ENCODE measurements at regions not wholly inside any gene's neighbourhood (a gene's known extent, or its start where the extent isn't known, plus 50 kb on each side); places are given as distances from the start of the nearest gene placed in this dataset.
A peak's percentile ranks its signal among the peaks of the same experiment; 100 is the strongest.

DNA sequence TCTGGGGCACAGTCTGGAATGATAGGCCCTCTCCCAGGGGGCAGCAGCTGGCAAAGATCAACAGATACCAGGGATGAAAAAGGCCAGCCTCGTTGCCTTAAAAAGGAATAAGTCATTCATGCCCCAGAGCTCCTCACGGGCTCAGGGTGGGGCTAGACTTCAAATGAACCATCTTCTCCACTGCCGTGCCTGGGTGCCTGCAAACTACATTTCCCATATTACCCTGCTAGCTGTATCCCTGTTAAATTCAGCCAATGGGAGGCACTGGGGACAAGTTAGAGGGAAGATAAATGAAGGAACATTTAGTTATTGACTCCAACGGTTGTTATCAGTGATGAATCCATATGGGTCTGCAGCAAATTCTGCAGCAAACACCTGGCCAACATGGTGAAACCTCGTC lies 101.2 kb upstream of the CYYR1 start:
- Mint-ChIP-seq H3K27me3 (ENCODE audit: low read depth) (no peaks in the 10 kb centered on the region; the same call in 1 of the 2 replicates), H3K4me1 (no peaks in the 10 kb centered on the region), H3K9me3 (peaks cover 13% of the 10 kb centered on the region), H3K4me3 (no peak overlapping the region), H3K27ac (no peak overlapping the region), H3K36me3 (no peaks in the 10 kb centered on the region)
- TF ChIP-seq PRRX2 (CRISPR knock-in tag; IDR thresholded peaks at IDR 0.05): no peak
- TF ChIP-seq ZBTB43 (CRISPR knock-in tag; IDR thresholded peaks at IDR 0.05): no peak
- no peak for TF ChIP-seq ZNF263 (CRISPR knock-in tag; IDR thresholded peaks at IDR 0.05; ENCODE audit: low read depth)
- TF ChIP-seq SOX15 (CRISPR knock-in tag; IDR thresholded peaks at IDR 0.05): no peak
- TF ChIP-seq, protein P1, sequence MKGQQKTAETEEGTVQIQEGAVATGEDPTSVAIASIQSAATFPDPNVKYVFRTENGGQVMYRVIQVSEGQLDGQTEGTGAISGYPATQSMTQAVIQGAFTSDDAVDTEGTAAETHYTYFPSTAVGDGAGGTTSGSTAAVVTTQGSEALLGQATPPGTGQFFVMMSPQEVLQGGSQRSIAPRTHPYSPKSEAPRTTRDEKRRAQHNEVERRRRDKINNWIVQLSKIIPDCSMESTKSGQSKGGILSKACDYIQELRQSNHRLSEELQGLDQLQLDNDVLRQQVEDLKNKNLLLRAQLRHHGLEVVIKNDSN (CRISPR knock-in tag; IDR thresholded peaks at IDR 0.05): no peak
- no peak for TF ChIP-seq ZNF317 (CRISPR knock-in tag; IDR thresholded peaks at IDR 0.05; ENCODE audit: borderline replicate concordance, low read depth)
- peak; percentile 86 for ATAC-seq
- POLR2A ChIA-PET: no interaction called here
- CTCF ChIA-PET: interaction anchor here (0.7 kb wide), 1 partner anchor 58 kb away, joined by 3 read pairs; no protein-coding TSS in a partner anchor
- no peak for DNase-seq (ENCODE audit: low spot score)

- POLR2A ChIA-PET: no interaction called here
- CTCF ChIA-PET: no interaction called here
- DNase-seq (ENCODE audit: low spot score) (no peak), ATAC-seq (no peak)
- TF ChIP-seq RELA (CRISPR knock-in tag; IDR thresholded peaks at IDR 0.05; ENCODE audit: borderline replicate concordance): no peak
- no peak for TF ChIP-seq ZNF671 (CRISPR knock-in tag; IDR thresholded peaks at IDR 0.05)
- TF ChIP-seq, protein P2, sequence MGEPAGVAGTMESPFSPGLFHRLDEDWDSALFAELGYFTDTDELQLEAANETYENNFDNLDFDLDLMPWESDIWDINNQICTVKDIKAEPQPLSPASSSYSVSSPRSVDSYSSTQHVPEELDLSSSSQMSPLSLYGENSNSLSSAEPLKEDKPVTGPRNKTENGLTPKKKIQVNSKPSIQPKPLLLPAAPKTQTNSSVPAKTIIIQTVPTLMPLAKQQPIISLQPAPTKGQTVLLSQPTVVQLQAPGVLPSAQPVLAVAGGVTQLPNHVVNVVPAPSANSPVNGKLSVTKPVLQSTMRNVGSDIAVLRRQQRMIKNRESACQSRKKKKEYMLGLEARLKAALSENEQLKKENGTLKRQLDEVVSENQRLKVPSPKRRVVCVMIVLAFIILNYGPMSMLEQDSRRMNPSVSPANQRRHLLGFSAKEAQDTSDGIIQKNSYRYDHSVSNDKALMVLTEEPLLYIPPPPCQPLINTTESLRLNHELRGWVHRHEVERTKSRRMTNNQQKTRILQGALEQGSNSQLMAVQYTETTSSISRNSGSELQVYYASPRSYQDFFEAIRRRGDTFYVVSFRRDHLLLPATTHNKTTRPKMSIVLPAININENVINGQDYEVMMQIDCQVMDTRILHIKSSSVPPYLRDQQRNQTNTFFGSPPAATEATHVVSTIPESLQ (CRISPR knock-in tag; IDR thresholded peaks at IDR 0.05): no peak
- TF ChIP-seq, protein P3, sequence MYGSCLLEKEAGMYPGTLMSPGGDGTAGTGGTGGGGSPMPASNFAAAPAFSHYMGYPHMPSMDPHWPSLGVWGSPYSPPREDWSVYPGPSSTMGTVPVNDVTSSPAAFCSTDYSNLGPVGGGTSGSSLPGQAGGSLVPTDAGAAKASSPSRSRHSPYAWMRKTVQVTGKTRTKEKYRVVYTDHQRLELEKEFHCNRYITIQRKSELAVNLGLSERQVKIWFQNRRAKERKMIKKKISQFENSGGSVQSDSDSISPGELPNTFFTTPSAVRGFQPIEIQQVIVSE (CRISPR knock-in tag; IDR thresholded peaks at IDR 0.05; ENCODE audit: borderline replicate concordance): no peak
- TF ChIP-seq ZNF281 (CRISPR knock-in tag; IDR thresholded peaks at IDR 0.05): no peak
- no peak for TF ChIP-seq JUN (CRISPR knock-in tag; IDR thresholded peaks at IDR 0.05)
- no peak for TF ChIP-seq ZNF232 (CRISPR knock-in tag; IDR thresholded peaks at IDR 0.05)
- no peak for TF ChIP-seq ETV6 (CRISPR knock-in tag; IDR thresholded peaks at IDR 0.05)
- no peak for TF ChIP-seq TEAD4 (CRISPR knock-in tag; IDR thresholded peaks at IDR 0.05)
- no peak for TF ChIP-seq NFYB (CRISPR knock-in tag; conservative IDR thresholded peaks at IDR 0.05; ENCODE audit: low read depth)
- no peak for TF ChIP-seq MXD4 (CRISPR knock-in tag; IDR thresholded peaks at IDR 0.05; ENCODE audit: borderline replicate concordance)
- no peak for TF ChIP-seq FOXK1 (CRISPR knock-in tag; IDR thresholded peaks at IDR 0.05)
- peaks cover 4% of the 10 kb centered on the region; the same call in 1 of the 2 replicates for H3K27me3 Mint-ChIP-seq (ENCODE audit: low read depth)
- H3K4me1 Mint-ChIP-seq: no peaks in the 10 kb centered on the region
- H3K36me3 Mint-ChIP-seq: peaks cover 25% of the 10 kb centered on the region
- H3K9me3 Mint-ChIP-seq: peaks cover 58% of the 10 kb centered on the region
- H3K4me3 Mint-ChIP-seq: no peak overlapping the region
- no peak overlapping the region for H3K27ac Mint-ChIP-seq
Measured at GRCh38 chr21:26669215-26669764, 96.2 kb upstream of the CYYR1 start.
